GM19351 (cell line): ENCODE measurements at regions not wholly inside any gene's neighbourhood (a gene's known extent, or its start where the extent isn't known, plus 50 kb on each side); places are given as distances from the start of the nearest gene placed in this dataset.

Source experiments
- ATAC-seq: cut with Tn5 transposase; IDR thresholded peaks from one replicate; pipeline ENCODE4 v1.9.1; 2021; ENCODE audit warnings: mild to moderate bottlenecking, moderate library complexity; ENCODE audit not compliant: unreplicated experiment

- no peak for ATAC-seq
Measured at GRCh38 chr2:731711-732110, 54.5 kb upstream of the TMEM18 start.

- ATAC-seq, result no peak
Measured at GRCh38 chr2:729376-729861, 52.2 kb upstream of the TMEM18 start.

DNA sequence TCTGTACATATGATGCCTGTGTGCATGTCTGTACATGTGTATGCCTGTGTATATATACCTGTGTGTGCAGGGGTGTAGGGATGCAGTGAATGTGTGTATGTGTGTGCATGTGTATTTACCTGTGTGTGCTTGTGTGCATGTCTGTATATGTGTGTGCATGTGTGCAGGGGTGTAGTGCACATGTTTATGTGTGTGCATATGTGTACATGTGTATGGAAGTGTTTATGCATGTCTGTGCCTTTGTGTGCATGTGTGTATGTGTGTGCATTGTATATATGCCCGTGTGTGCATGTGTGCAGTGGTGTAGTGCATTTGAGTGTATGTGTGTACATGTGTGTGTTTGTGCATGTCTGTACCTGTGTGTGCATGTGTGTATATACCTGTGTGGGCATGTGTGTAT lies 51.0 kb upstream of the TMEM18 start:
- no peak for ATAC-seq

DNA sequence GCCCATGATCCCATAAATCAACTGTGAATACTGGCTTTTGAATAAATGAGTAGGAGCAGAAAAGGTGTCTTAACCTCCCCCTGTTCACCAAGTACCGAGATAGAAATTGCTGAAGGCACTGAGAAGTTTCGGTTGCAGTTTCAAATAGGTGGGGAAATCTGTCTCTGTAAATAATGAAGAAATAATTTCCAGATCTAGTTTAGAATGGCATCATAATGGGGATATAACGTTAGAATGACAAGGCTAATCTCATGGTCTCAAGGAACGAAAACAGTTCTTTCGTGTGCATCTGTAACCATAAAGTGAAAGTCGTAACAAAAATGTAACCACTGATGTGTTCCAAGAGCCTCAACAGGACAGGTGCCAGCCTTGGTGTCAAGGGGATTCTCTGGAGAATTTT lies 49.9 kb upstream of the TMEM18 start:
- ATAC-seq, result peak; percentile 78
